ENCODE measurements at regions not wholly inside any gene's neighbourhood (a gene's known extent, or its start where the extent isn't known, plus 50 kb on each side); places are given as distances from the start of the nearest gene placed in this dataset.

DNA sequence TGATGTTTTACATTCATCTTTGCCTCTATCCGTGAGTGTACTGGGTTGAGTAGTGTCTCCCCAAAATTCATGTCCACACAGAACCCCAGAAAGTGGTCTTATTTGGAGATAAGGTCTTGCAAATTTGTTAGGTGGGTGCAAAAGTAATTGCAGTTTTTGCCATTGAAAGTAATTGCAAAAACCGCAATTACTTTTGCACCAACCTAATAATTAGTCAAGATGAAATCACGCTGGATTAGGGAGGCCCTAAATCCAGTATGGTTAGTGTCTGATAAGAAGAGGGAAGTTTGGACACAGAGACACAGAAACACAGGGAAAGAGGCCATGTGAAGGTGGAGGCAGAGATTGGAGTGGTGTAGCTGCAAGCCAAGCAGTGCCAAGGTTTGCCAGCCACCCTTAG is 57.8 kb upstream of the SPRED2 start:
- no peak overlapping the region for H3K9ac ChIP-seq (ENCODE audit: low read length)
- H3K9me3 ChIP-seq (ENCODE audit: insufficient read depth, low read length), result no peaks in the 10 kb centered on the region
- no peaks in the 10 kb centered on the region for H3K79me2 ChIP-seq (ENCODE audit: insufficient read depth, low read length)
- H3K4me2 ChIP-seq (ENCODE audit: low read depth, low read length, poor library complexity, severe bottlenecking), result no peak overlapping the region
- no peak overlapping the region for H2AFZ ChIP-seq (ENCODE audit: low read depth, low read length, severe bottlenecking)
- no peak for TF ChIP-seq EZH2phosphoT487 (conservative IDR thresholded peaks at IDR 0.05; ENCODE audit: low read length)
- TF ChIP-seq, protein P1, sequence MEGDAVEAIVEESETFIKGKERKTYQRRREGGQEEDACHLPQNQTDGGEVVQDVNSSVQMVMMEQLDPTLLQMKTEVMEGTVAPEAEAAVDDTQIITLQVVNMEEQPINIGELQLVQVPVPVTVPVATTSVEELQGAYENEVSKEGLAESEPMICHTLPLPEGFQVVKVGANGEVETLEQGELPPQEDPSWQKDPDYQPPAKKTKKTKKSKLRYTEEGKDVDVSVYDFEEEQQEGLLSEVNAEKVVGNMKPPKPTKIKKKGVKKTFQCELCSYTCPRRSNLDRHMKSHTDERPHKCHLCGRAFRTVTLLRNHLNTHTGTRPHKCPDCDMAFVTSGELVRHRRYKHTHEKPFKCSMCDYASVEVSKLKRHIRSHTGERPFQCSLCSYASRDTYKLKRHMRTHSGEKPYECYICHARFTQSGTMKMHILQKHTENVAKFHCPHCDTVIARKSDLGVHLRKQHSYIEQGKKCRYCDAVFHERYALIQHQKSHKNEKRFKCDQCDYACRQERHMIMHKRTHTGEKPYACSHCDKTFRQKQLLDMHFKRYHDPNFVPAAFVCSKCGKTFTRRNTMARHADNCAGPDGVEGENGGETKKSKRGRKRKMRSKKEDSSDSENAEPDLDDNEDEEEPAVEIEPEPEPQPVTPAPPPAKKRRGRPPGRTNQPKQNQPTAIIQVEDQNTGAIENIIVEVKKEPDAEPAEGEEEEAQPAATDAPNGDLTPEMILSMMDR (IDR thresholded peaks at IDR 0.05; ENCODE audit: insufficient read depth, low read length, poor library complexity, severe bottlenecking), result no peak
- H3K4me3 ChIP-seq (ENCODE audit: insufficient read depth, low read length, poor library complexity, severe bottlenecking), result no peak overlapping the region
- no peak overlapping the region for H3K27ac ChIP-seq (ENCODE audit: low read depth, low read length)
- H3K36me3 ChIP-seq (ENCODE audit: low read length), result no peaks in the 10 kb centered on the region
- H4K20me1 ChIP-seq (ENCODE audit: low read depth, low read length), result no peaks in the 10 kb centered on the region
- H3K9me2 ChIP-seq (replicated peaks; ENCODE audit: insufficient read depth, low read length), result no peaks in the 10 kb centered on the region
- no peaks in the 10 kb centered on the region for H3F3A ChIP-seq (ENCODE audit: insufficient read depth)
- H3K27me3 ChIP-seq (ENCODE audit: low read length), result no peaks in the 10 kb centered on the region

DNA sequence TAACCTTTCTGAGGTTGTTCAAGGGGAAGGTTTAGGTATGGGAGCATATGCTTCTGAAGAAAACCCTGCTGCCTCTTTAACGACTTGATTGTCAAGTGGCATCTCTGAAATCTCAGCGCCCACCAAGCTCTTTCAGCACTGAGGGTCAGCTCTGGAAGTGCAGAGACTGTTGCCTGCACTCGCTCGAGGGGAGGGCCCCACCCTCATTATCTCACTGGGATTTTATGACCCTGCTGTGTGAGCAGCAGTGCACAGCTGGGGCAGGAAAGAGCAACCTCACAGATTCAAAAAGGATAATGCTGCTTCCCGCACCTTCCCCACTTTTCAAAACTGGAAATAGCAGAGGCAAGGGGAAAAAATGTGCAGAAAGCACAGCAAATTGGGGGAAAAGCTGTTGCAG is 56.9 kb upstream of the SPRED2 start:
- Histone ChIP-seq H3K9ac (ENCODE audit: low read length) (no peak overlapping the region), H3K4me3 (ENCODE audit: insufficient read depth, low read length, poor library complexity, severe bottlenecking) (no peak overlapping the region), H3K9me3 (ENCODE audit: insufficient read depth, low read length) (no peaks in the 10 kb centered on the region), H3K4me2 (ENCODE audit: low read depth, low read length, poor library complexity, severe bottlenecking) (no peak overlapping the region), H2AFZ (ENCODE audit: low read depth, low read length, severe bottlenecking) (no peak overlapping the region), H3K79me2 (ENCODE audit: insufficient read depth, low read length) (no peaks in the 10 kb centered on the region), H4K20me1 (ENCODE audit: low read depth, low read length) (no peaks in the 10 kb centered on the region), H3F3A (ENCODE audit: insufficient read depth) (no peaks in the 10 kb centered on the region), H3K9me2 (replicated peaks; ENCODE audit: insufficient read depth, low read length) (no peaks in the 10 kb centered on the region), H3K27ac (ENCODE audit: low read depth, low read length) (no peak overlapping the region), H3K27me3 (ENCODE audit: low read length) (no peaks in the 10 kb centered on the region), H3K36me3 (ENCODE audit: low read length) (no peaks in the 10 kb centered on the region)
- no peak for TF ChIP-seq EZH2phosphoT487 (conservative IDR thresholded peaks at IDR 0.05; ENCODE audit: low read length)
- TF ChIP-seq, protein P1 (IDR thresholded peaks at IDR 0.05; ENCODE audit: insufficient read depth, low read length, poor library complexity, severe bottlenecking), result no peak

DNA sequence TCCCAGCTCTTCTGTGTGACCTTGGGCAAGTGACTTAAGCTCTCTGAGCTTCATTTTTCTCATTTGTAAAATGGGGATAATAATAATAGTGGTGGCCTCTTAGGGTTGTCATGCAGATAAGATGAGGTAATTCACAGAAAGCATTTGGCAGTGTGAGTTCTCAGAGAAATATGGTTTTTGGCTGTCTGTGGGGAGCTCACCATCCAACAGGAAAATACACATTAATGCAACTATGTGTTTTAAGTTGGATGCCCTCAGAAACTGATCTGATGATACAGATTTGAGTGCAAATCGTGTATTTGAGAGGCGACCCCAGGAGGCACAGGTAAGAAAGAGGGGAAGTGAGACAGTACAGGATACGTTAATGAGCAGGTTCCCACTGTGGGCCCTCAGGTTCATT is 56.1 kb upstream of the SPRED2 start:
- Histone ChIP-seq H3K9me3 (ENCODE audit: insufficient read depth, low read length) (no peaks in the 10 kb centered on the region), H3K4me3 (ENCODE audit: insufficient read depth, low read length, poor library complexity, severe bottlenecking) (no peak overlapping the region), H3K27me3 (ENCODE audit: low read length) (no peaks in the 10 kb centered on the region), H3K36me3 (ENCODE audit: low read length) (no peaks in the 10 kb centered on the region), H4K20me1 (ENCODE audit: low read depth, low read length) (no peaks in the 10 kb centered on the region), H3K9me2 (replicated peaks; ENCODE audit: insufficient read depth, low read length) (no peaks in the 10 kb centered on the region), H3K4me2 (ENCODE audit: low read depth, low read length, poor library complexity, severe bottlenecking) (no peak overlapping the region), H2AFZ (ENCODE audit: low read depth, low read length, severe bottlenecking) (no peak overlapping the region), H3K79me2 (ENCODE audit: insufficient read depth, low read length) (no peaks in the 10 kb centered on the region), H3K9ac (ENCODE audit: low read length) (no peak overlapping the region), H3K27ac (ENCODE audit: low read depth, low read length) (no peak overlapping the region), H3F3A (ENCODE audit: insufficient read depth) (no peaks in the 10 kb centered on the region)
- no peak for TF ChIP-seq EZH2phosphoT487 (conservative IDR thresholded peaks at IDR 0.05; ENCODE audit: low read length)
- TF ChIP-seq, protein P1 (IDR thresholded peaks at IDR 0.05; ENCODE audit: insufficient read depth, low read length, poor library complexity, severe bottlenecking), result no peak

DNA sequence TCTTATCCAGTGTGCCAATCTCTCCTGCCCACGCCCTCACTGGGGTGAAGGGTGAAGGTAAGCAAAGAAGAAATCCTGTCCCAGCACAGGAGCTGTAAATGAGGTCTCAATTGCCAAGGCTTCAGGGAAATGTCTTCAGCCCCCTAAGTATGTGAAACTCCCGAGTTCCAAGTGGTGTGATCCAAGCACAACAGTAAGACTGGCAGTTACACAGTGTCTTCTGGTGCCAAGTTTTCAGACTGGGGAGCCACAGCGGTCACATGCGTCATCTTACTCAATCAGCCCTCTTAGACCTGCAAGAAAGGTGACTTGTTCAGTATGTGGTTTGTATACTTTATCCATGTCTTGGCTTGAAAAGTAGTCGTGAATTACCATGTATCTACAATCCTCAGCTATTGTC is 55.0 kb upstream of the SPRED2 start:
- H3F3A ChIP-seq (ENCODE audit: insufficient read depth), result no peaks in the 10 kb centered on the region
- no peak overlapping the region for H3K4me3 ChIP-seq (ENCODE audit: insufficient read depth, low read length, poor library complexity, severe bottlenecking)
- no peak overlapping the region for H3K9ac ChIP-seq (ENCODE audit: low read length)
- H3K27me3 ChIP-seq (ENCODE audit: low read length), result no peaks in the 10 kb centered on the region
- H3K79me2 ChIP-seq (ENCODE audit: insufficient read depth, low read length), result no peaks in the 10 kb centered on the region
- H3K36me3 ChIP-seq (ENCODE audit: low read length), result no peaks in the 10 kb centered on the region
- no peak overlapping the region for H3K27ac ChIP-seq (ENCODE audit: low read depth, low read length)
- no peak for TF ChIP-seq EZH2phosphoT487 (conservative IDR thresholded peaks at IDR 0.05; ENCODE audit: low read length)
- TF ChIP-seq, protein P1 (IDR thresholded peaks at IDR 0.05; ENCODE audit: insufficient read depth, low read length, poor library complexity, severe bottlenecking), result no peak
- no peaks in the 10 kb centered on the region for H4K20me1 ChIP-seq (ENCODE audit: low read depth, low read length)
- H2AFZ ChIP-seq (ENCODE audit: low read depth, low read length, severe bottlenecking), result no peak overlapping the region
- H3K9me2 ChIP-seq (replicated peaks; ENCODE audit: insufficient read depth, low read length), result no peaks in the 10 kb centered on the region
- no peak overlapping the region for H3K4me2 ChIP-seq (ENCODE audit: low read depth, low read length, poor library complexity, severe bottlenecking)
- no peaks in the 10 kb centered on the region for H3K9me3 ChIP-seq (ENCODE audit: insufficient read depth, low read length)
